ENCODE measurements at regions not wholly inside any gene's neighbourhood (a gene's known extent, or its start where the extent isn't known, plus 50 kb on each side); places are given as distances from the start of the nearest gene placed in this dataset.

DNA sequence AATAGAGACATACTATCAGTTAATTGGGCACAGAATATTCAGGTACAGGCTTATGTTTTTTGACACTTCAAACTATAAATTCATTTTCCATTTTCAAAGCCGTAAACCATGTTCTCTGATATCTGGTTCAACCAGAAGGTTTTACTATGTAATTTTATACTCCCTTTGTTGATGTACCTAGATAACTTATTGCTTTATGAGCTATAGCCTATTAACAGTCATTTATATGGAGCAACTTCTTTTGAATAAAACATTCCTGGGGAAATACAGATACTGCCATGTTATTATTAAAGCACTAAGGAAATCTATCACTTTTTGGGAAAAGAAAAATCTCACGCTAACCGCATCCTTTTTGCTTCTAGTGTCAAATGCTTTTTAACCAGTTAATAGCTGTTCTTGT, 505.6 kb downstream of the PYDC2 start:
- Histone ChIP-seq H3K36me3 (ENCODE audit: control insufficient read depth, insufficient read depth, low read length) (no peaks in the 10 kb centered on the region), H3K4me1 (ENCODE audit: control insufficient read depth, insufficient read depth, low read length) (no peaks in the 10 kb centered on the region), H3K27me3 (ENCODE audit: control insufficient read depth, insufficient read depth, low read length) (no peaks in the 10 kb centered on the region), H3K27ac (ENCODE audit: low read length) (no peak overlapping the region), H3K4me3 (ENCODE audit: low read depth in 2 of 2, low read length in 2 of 2) (no peak overlapping the region), H3K9me3 (ENCODE audit: control insufficient read depth, insufficient read depth, low read depth, low read length) (peaks cover 2% of the 10 kb centered on the region; the same call in 1 of the 2 replicates)
- DNase-seq (ENCODE audit: low read depth, low spot score), result no peak
- TF ChIP-seq, protein P1, sequence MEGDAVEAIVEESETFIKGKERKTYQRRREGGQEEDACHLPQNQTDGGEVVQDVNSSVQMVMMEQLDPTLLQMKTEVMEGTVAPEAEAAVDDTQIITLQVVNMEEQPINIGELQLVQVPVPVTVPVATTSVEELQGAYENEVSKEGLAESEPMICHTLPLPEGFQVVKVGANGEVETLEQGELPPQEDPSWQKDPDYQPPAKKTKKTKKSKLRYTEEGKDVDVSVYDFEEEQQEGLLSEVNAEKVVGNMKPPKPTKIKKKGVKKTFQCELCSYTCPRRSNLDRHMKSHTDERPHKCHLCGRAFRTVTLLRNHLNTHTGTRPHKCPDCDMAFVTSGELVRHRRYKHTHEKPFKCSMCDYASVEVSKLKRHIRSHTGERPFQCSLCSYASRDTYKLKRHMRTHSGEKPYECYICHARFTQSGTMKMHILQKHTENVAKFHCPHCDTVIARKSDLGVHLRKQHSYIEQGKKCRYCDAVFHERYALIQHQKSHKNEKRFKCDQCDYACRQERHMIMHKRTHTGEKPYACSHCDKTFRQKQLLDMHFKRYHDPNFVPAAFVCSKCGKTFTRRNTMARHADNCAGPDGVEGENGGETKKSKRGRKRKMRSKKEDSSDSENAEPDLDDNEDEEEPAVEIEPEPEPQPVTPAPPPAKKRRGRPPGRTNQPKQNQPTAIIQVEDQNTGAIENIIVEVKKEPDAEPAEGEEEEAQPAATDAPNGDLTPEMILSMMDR (IDR thresholded peaks at IDR 0.05), result no peak
- TF ChIP-seq TCF7L2 (IDR thresholded peaks at IDR 0.05; ENCODE audit: low read depth, low read length) (no peak), REST (IDR thresholded peaks at IDR 0.05; ENCODE audit: insufficient read depth in 1 of 2, low read depth in 2 of 2, low read length in 1 of 2) (no peak), POLR2AphosphoS5 (IDR thresholded peaks at IDR 0.05; ENCODE audit: low read depth, low read length) (no peak), SIN3A (IDR thresholded peaks at IDR 0.05; ENCODE audit: borderline replicate concordance, insufficient read depth, low read depth, low read length) (no peak)
- no TSS peak for BruUV-seq (replicated peaks)
- POLR2A ChIA-PET, result no interaction called here
- CTCF ChIA-PET, result no interaction called here
- in situ Hi-C loops (cut with HindIII; ENCODE audit: low pct_unique_long_range_greater_than_20kb, low sequenced_read_pairs) (no loop called here), intact Hi-C loops (cut with micrococcal nuclease; ENCODE audit: unreplicated experiment) (no loop called here)
- no peak for ATAC-seq

- Histone ChIP-seq H3K27ac (ENCODE audit: low read length) (no peak overlapping the region), H3K27me3 (ENCODE audit: control insufficient read depth, insufficient read depth, low read length) (no peaks in the 10 kb centered on the region), H3K4me3 (ENCODE audit: low read depth in 2 of 2, low read length in 2 of 2) (no peak overlapping the region), H3K36me3 (ENCODE audit: control insufficient read depth, insufficient read depth, low read length) (no peaks in the 10 kb centered on the region), H3K4me1 (ENCODE audit: control insufficient read depth, insufficient read depth, low read length) (no peaks in the 10 kb centered on the region), H3K9me3 (ENCODE audit: control insufficient read depth, insufficient read depth, low read depth, low read length) (peaks cover 2% of the 10 kb centered on the region; the same call in 1 of the 2 replicates)
- DNase-seq (ENCODE audit: low read depth, low spot score), result no peak
- no peak for ATAC-seq
- intact Hi-C loops (cut with micrococcal nuclease; ENCODE audit: unreplicated experiment) (no loop called here), in situ Hi-C loops (cut with HindIII; ENCODE audit: low pct_unique_long_range_greater_than_20kb, low sequenced_read_pairs) (no loop called here)
- ChIA-PET POLR2A (no interaction called here), CTCF (no interaction called here)
- TF ChIP-seq SIN3A (IDR thresholded peaks at IDR 0.05; ENCODE audit: borderline replicate concordance, insufficient read depth, low read depth, low read length) (no peak), POLR2AphosphoS5 (IDR thresholded peaks at IDR 0.05; ENCODE audit: low read depth, low read length) (no peak), TCF7L2 (IDR thresholded peaks at IDR 0.05; ENCODE audit: low read depth, low read length) (no peak), REST (IDR thresholded peaks at IDR 0.05; ENCODE audit: insufficient read depth in 1 of 2, low read depth in 2 of 2, low read length in 1 of 2) (no peak)
- TF ChIP-seq, protein P1 (IDR thresholded peaks at IDR 0.05), result no peak
- BruUV-seq (replicated peaks), result no TSS peak
Measured at GRCh38 chr3:191968299-191968698, 507.3 kb downstream of the PYDC2 start.

Measured in Panc1 (cell line).